ENCODE measurements at regions not wholly inside any gene's neighbourhood (a gene's known extent, or its start where the extent isn't known, plus 50 kb on each side); places are given as distances from the start of the nearest gene placed in this dataset.
"Not testable (repeated sequence)": the region's sequence is repeated elsewhere in the genome, so short reads cannot be mapped to it uniquely, and the experiment has no call there.

DNA sequence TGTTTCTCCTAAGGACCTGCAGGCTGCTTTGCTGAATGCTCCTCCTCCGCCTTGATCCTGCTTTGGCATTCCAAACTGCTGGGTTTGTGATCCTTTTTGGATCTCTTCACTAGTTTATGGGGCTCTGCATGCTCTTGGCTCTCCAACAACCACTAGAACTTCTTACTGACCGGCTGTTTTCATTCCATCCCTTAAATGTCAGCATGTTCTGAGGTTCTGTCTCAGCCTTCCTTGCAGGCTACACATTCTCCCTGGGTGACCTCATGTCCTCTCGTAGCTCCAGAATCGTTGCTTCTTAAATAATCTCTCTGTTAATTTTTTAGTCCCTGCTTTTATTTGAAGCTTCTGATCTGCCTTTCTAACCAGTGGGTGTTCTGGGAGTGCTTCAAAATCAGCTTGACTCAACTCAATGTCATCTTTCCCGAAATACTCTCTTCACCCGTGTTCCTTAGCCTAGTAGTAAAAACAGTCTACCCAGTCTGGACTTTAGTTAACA, 119.0 kb upstream of the HS3ST2 start:
- Histone ChIP-seq H3K27me3 (ENCODE audit: insufficient read depth) (no peaks in the 10 kb centered on the region), H3K36me3 (ENCODE audit: insufficient read depth) (no peaks in the 10 kb centered on the region), H3K4me3 (no peak overlapping the region), H4K20me1 (replicated peaks; ENCODE audit: insufficient read depth) (no peaks in the 10 kb centered on the region), H3K79me2 (replicated peaks; ENCODE audit: insufficient read depth) (no peaks in the 10 kb centered on the region), H3K27ac (ENCODE audit: low read depth) (no peak overlapping the region), H3F3A (replicated peaks; ENCODE audit: low read depth) (peaks cover 5% of the 10 kb centered on the region; the same call in 1 of the 2 replicates), H3K4me2 (no peak overlapping the region), H3K9me2 (ENCODE audit: insufficient read depth) (peaks cover 12% of the 10 kb centered on the region; the same call in 1 of the 2 replicates), H3K4me1 (ENCODE audit: insufficient read depth) (no peaks in the 10 kb centered on the region), H2AFZ (peak overlapping the region; percentile 89; the same call in 1 of the 2 replicates)
- ATAC-seq (no peak), DNase-seq (ENCODE audit: low spot score) (no peak)
- no peak overlapping the region for H3K27ac Mint-ChIP-seq
- no peaks in the 10 kb centered on the region for H3K36me3 Mint-ChIP-seq (ENCODE audit: low read depth)
- no peak overlapping the region for H3K4me3 Mint-ChIP-seq
- no peaks in the 10 kb centered on the region for H3K9me3 Mint-ChIP-seq
- TF ChIP-seq JUNB (IDR thresholded peaks at IDR 0.05; ENCODE audit: unreplicated experiment) (no peak), ZNF331 (CRISPR knock-in tag; IDR thresholded peaks at IDR 0.05; ENCODE audit: low read depth) (no peak), EZH2phosphoT487 (IDR thresholded peaks at IDR 0.05; ENCODE audit: unreplicated experiment) (no peak), CTCF (conservative IDR thresholded peaks at IDR 0.05; ENCODE audit: low read depth in 2 of 2) (no peak), NANOG (IDR thresholded peaks at IDR 0.05; ENCODE audit: borderline replicate concordance) (no peak), STAT1 (IDR thresholded peaks at IDR 0.05; ENCODE audit: unreplicated experiment) (no peak), POLR2AphosphoS5 (IDR thresholded peaks at IDR 0.05; ENCODE audit: low read depth) (no peak)
- TF ChIP-seq, protein P1, sequence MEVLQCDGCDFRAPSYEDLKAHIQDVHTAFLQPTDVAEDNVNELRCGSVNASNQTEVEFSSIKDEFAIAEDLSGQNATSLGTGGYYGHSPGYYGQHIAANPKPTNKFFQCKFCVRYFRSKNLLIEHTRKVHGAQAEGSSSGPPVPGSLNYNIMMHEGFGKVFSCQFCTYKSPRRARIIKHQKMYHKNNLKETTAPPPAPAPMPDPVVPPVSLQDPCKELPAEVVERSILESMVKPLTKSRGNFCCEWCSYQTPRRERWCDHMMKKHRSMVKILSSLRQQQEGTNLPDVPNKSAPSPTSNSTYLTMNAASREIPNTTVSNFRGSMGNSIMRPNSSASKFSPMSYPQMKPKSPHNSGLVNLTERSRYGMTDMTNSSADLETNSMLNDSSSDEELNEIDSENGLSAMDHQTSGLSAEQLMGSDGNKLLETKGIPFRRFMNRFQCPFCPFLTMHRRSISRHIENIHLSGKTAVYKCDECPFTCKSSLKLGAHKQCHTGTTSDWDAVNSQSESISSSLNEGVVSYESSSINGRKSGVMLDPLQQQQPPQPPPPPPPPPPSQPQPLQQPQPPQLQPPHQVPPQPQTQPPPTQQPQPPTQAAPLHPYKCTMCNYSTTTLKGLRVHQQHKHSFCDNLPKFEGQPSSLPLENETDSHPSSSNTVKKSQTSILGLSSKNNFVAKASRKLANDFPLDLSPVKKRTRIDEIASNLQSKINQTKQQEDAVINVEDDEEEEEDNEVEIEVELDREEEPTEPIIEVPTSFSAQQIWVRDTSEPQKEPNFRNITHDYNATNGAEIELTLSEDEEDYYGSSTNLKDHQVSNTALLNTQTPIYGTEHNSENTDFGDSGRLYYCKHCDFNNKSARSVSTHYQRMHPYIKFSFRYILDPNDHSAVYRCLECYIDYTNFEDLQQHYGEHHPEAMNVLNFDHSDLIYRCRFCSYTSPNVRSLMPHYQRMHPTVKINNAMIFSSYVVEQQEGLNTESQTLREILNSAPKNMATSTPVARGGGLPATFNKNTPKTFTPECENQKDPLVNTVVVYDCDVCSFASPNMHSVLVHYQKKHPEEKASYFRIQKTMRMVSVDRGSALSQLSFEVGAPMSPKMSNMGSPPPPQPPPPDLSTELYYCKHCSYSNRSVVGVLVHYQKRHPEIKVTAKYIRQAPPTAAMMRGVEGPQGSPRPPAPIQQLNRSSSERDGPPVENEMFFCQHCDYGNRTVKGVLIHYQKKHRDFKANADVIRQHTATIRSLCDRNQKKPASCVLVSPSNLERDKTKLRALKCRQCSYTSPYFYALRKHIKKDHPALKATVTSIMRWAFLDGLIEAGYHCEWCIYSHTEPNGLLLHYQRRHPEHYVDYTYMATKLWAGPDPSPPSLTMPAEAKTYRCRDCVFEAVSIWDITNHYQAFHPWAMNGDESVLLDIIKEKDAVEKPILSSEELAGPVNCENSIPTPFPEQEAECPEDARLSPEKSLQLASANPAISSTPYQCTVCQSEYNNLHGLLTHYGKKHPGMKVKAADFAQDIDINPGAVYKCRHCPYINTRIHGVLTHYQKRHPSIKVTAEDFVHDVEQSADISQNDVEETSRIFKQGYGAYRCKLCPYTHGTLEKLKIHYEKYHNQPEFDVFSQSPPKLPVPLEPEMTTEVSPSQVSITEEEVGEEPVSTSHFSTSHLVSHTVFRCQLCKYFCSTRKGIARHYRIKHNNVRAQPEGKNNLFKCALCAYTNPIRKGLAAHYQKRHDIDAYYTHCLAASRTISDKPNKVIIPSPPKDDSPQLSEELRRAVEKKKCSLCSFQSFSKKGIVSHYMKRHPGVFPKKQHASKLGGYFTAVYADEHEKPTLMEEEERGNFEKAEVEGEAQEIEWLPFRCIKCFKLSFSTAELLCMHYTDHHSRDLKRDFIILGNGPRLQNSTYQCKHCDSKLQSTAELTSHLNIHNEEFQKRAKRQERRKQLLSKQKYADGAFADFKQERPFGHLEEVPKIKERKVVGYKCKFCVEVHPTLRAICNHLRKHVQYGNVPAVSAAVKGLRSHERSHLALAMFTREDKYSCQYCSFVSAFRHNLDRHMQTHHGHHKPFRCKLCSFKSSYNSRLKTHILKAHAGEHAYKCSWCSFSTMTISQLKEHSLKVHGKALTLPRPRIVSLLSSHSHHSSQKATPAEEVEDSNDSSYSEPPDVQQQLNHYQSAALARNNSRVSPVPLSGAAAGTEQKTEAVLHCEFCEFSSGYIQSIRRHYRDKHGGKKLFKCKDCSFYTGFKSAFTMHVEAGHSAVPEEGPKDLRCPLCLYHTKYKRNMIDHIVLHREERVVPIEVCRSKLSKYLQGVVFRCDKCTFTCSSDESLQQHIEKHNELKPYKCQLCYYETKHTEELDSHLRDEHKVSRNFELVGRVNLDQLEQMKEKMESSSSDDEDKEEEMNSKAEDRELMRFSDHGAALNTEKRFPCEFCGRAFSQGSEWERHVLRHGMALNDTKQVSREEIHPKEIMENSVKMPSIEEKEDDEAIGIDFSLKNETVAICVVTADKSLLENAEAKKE (CRISPR knock-in tag; IDR thresholded peaks at IDR 0.05), result no peak
- TF ChIP-seq, protein P2, sequence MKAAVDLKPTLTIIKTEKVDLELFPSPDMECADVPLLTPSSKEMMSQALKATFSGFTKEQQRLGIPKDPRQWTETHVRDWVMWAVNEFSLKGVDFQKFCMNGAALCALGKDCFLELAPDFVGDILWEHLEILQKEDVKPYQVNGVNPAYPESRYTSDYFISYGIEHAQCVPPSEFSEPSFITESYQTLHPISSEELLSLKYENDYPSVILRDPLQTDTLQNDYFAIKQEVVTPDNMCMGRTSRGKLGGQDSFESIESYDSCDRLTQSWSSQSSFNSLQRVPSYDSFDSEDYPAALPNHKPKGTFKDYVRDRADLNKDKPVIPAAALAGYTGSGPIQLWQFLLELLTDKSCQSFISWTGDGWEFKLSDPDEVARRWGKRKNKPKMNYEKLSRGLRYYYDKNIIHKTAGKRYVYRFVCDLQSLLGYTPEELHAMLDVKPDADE (IDR thresholded peaks at IDR 0.05), result no peak
- no peaks in the 10 kb centered on the region for H3K4me1 Mint-ChIP-seq
- peaks cover 9% of the 10 kb centered on the region for H3K27me3 Mint-ChIP-seq (ENCODE audit: insufficient read depth, low read depth, poor library complexity)

- not testable (repeated sequence) for H3K27ac Mint-ChIP-seq; H3K4me3 ChIP-seq; H3K4me1 ChIP-seq (ENCODE audit: insufficient read depth); H3K36me3 Mint-ChIP-seq (ENCODE audit: low read depth); DNase-seq (ENCODE audit: low spot score); H3F3A ChIP-seq (replicated peaks; ENCODE audit: low read depth); H3K4me1 Mint-ChIP-seq; H3K9me3 Mint-ChIP-seq; H3K79me2 ChIP-seq (replicated peaks; ENCODE audit: insufficient read depth); H3K4me3 Mint-ChIP-seq; H3K27ac ChIP-seq (ENCODE audit: low read depth); H3K36me3 ChIP-seq (ENCODE audit: insufficient read depth); ATAC-seq; H3K27me3 ChIP-seq (ENCODE audit: insufficient read depth); H2AFZ ChIP-seq; H4K20me1 ChIP-seq (replicated peaks; ENCODE audit: insufficient read depth); H3K4me2 ChIP-seq; H3K27me3 Mint-ChIP-seq (ENCODE audit: insufficient read depth, low read depth, poor library complexity)
- H3K9me2 ChIP-seq (ENCODE audit: insufficient read depth), result peaks cover 12% of the 10 kb centered on the region; the same call in 1 of the 2 replicates
Measured at GRCh38 chr16:22695773-22696172, 118.2 kb upstream of the HS3ST2 start.
